Gastroesophageal sphincter (tissue), 3 donors: ENCODE measurements at regions not wholly inside any gene's neighbourhood (a gene's known extent, or its start where the extent isn't known, plus 50 kb on each side); places are given as distances from the start of the nearest gene placed in this dataset.

Source experiments
- CTCF ChIP-seq, 4 experiments: fragments of 200-600 bp in 2 of 4; fragments of 450-650 bp in 2 of 4; sonication (generic) in 1 of 4; IDR thresholded peaks; one replicate each; pipeline ENCODE4 v1.5.1; 2017 to 2019; ENCODE audit warnings: antibody characterized with exemption in 4 of 4, mild to moderate bottlenecking in 2 of 4, moderate library complexity in 2 of 4
- POLR2A ChIP-seq, 2 donors: fragments of 450-650 bp; IDR thresholded peaks; one replicate each; pipeline ENCODE4 v1.6.1; 2017; ENCODE audit warnings: antibody characterized with exemption in 2 of 2, mild to moderate bottlenecking in 2 of 2, moderate library complexity in 1 of 2

GRCh38 chr9:18068900-18069299 is 405.1 kb upstream of the ADAMTSL1 start:
- TF ChIP-seq CTCF (IDR thresholded peaks at IDR 0.05) (no peak), POLR2A (IDR thresholded peaks at IDR 0.05) (no peak)
